ENCODE measurements at regions not wholly inside any gene's neighbourhood (a gene's known extent, or its start where the extent isn't known, plus 50 kb on each side); places are given as distances from the start of the nearest gene placed in this dataset.

DNA sequence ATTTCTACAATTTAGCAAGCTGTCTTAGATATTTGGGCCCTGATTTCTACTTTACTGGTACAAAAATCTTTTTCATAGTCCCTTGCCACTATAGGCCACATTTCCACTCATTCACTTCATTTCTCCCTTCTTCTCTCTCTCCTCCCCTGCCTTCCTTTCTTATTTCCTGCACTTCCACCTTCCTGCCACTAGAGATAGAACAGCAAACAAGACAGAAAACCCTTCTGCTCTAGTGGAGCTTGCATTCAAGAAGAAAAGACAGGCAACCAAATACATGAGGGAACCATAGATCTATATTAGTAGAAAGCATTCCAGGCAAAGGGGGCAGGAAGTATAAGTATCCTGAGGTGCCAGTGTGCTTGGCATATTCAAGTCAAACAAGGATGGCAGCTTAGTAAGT, 623.5 kb downstream of the FLRT2 start:
- H3K27me3 ChIP-seq (ENCODE audit: control insufficient read depth, insufficient read depth, low read length) = no peaks in the 10 kb centered on the region
- no peaks in the 10 kb centered on the region for H3K9me3 ChIP-seq (ENCODE audit: control insufficient read depth, insufficient read depth, low read length)
- Mint-ChIP-seq H3K4me3 (no peak overlapping the region), H3K36me3 (no peaks in the 10 kb centered on the region), H3K9me3 (peaks cover 4 to 6% of the 10 kb centered on the region in 2 donors), H3K27ac (no peak overlapping the region), H3K27me3 (ENCODE audit: low read depth in 2 of 2) (no peaks in the 10 kb centered on the region), H3K4me1 (no peaks in the 10 kb centered on the region)
- no peak overlapping the region for H3K27ac ChIP-seq (ENCODE audit: low read length)
- TF ChIP-seq, protein P1, sequence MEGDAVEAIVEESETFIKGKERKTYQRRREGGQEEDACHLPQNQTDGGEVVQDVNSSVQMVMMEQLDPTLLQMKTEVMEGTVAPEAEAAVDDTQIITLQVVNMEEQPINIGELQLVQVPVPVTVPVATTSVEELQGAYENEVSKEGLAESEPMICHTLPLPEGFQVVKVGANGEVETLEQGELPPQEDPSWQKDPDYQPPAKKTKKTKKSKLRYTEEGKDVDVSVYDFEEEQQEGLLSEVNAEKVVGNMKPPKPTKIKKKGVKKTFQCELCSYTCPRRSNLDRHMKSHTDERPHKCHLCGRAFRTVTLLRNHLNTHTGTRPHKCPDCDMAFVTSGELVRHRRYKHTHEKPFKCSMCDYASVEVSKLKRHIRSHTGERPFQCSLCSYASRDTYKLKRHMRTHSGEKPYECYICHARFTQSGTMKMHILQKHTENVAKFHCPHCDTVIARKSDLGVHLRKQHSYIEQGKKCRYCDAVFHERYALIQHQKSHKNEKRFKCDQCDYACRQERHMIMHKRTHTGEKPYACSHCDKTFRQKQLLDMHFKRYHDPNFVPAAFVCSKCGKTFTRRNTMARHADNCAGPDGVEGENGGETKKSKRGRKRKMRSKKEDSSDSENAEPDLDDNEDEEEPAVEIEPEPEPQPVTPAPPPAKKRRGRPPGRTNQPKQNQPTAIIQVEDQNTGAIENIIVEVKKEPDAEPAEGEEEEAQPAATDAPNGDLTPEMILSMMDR (IDR thresholded peaks at IDR 0.05) = no peak
- H3K36me3 ChIP-seq (ENCODE audit: control insufficient read depth, insufficient read depth, low read length) = no peaks in the 10 kb centered on the region
- DNase-seq (no peak), ATAC-seq (no peak)
- intact Hi-C loops (cut with micrococcal nuclease) = no loop called here
- no peak overlapping the region for H3K4me3 ChIP-seq (ENCODE audit: low read length)
- H3K4me1 ChIP-seq (ENCODE audit: control insufficient read depth, insufficient read depth, low read length) = no peaks in the 10 kb centered on the region

DNA sequence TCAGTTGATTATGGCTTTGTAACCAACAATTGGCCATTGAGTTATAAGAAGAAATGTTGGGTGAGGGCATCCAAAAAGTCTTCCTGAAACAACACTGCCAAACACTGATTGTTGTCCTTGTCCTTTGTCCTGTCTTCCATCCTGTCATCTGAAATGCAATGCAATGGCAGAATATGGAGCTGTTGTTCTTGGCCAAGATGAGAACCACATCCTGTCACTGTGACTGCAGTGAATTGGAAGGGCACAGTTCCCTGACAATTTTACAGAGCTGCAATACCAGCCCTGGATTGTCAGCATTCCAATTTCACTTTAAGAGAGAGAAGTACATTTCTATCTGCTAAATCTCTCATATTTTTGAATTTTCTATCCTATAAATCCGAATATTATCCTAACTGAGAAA, 613.3 kb downstream of the FLRT2 start:
- Mint-ChIP-seq H3K4me3 (no peak overlapping the region), H3K27ac (no peak overlapping the region), H3K27me3 (ENCODE audit: low read depth in 2 of 2) (no peaks in the 10 kb centered on the region), H3K4me1 (no peaks in the 10 kb centered on the region), H3K9me3 (peaks cover 4 to 14% of the 10 kb centered on the region in 2 donors), H3K36me3 (no peaks in the 10 kb centered on the region)
- Histone ChIP-seq H3K9me3 (ENCODE audit: control insufficient read depth, insufficient read depth, low read length) (peaks cover 3% of the 10 kb centered on the region), H3K27ac (ENCODE audit: low read length) (no peak overlapping the region), H3K4me1 (ENCODE audit: control insufficient read depth, insufficient read depth, low read length) (no peaks in the 10 kb centered on the region), H3K36me3 (ENCODE audit: control insufficient read depth, insufficient read depth, low read length) (no peaks in the 10 kb centered on the region), H3K4me3 (ENCODE audit: low read length) (no peak overlapping the region), H3K27me3 (ENCODE audit: control insufficient read depth, insufficient read depth, low read length) (no peaks in the 10 kb centered on the region)
- no CpG with 5 or more reads among the region's 1 CpG for WGBS (ENCODE audit: insufficient coverage)
- DNase-seq (no peak), ATAC-seq (no peak)
- TF ChIP-seq, protein P1 (IDR thresholded peaks at IDR 0.05) = no peak
- intact Hi-C loops (cut with micrococcal nuclease) = no loop called here

DNA sequence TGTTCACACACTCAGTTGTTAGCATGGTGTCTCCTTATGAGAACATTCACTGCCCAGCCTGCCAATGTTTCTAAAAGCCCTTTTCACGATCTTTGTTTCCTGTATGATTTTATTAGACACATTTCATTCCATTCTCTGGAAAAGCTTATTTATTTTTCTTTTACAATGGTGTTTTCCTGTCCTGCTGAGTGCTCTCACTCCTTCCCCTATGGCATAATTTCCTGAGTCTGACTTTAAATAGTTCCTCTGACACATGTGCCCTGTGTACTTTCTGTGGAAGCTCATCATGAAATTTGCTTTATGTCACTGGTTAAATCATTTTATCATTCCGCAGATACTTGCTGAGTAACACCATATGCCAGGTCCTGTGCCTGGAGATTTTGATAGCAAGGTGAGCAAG, 612.0 kb downstream of the FLRT2 start:
- H3K4me3 Mint-ChIP-seq = no peak overlapping the region

DNA sequence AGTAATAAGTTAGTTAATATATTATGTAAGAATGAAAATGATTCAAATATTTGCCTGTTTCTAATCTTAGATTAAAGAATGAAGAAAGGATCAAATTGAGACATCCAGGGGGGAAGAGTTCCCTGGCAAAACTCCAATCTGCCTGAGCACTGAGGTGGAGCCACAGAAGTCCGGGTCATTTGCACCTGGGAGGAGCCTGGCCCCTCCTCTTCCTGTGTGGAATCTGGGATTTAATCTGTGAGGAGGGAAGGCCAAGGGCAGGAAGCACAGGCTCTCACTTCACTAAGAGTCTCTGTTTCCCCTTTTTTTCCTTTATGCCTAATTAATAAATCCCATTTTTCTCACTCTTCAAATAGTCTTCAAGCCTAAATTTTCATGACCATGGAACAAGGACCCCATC, 599.5 kb downstream of the FLRT2 start:
- H3K4me1 Mint-ChIP-seq = no peaks in the 10 kb centered on the region
- TF ChIP-seq, protein P1 (IDR thresholded peaks at IDR 0.05) = no peak
- Histone ChIP-seq H3K4me1 (ENCODE audit: control insufficient read depth, insufficient read depth, low read length) (no peaks in the 10 kb centered on the region), H3K4me3 (ENCODE audit: low read length) (no peak overlapping the region), H3K27ac (ENCODE audit: low read length) (no peak overlapping the region), H3K9me3 (ENCODE audit: control insufficient read depth, insufficient read depth, low read length) (no peaks in the 10 kb centered on the region), H3K27me3 (ENCODE audit: control insufficient read depth, insufficient read depth, low read length) (no peaks in the 10 kb centered on the region), H3K36me3 (ENCODE audit: control insufficient read depth, insufficient read depth, low read length) (peaks cover 7% of the 10 kb centered on the region)
- intact Hi-C loops (cut with micrococcal nuclease) = no loop called here
- ATAC-seq = no peak
- WGBS (ENCODE audit: insufficient coverage) = 73% methylated on average over 1 of the region's 1 CpG
- no peaks in the 10 kb centered on the region for H3K27me3 Mint-ChIP-seq (ENCODE audit: low read depth in 2 of 2)
- H3K9me3 Mint-ChIP-seq = peaks cover 3 to 8% of the 10 kb centered on the region in 2 donors
- no peak overlapping the region for H3K4me3 Mint-ChIP-seq
- DNase-seq = no peak
- no peak overlapping the region for H3K27ac Mint-ChIP-seq
- peaks cover 10% of the 10 kb centered on the region for H3K36me3 Mint-ChIP-seq

More for the DNA sequence above, 612.0 kb downstream of the FLRT2 start:
- Mint-ChIP-seq H3K27ac (no peak overlapping the region), H3K27me3 (ENCODE audit: low read depth in 2 of 2) (no peaks in the 10 kb centered on the region), H3K9me3 (peaks cover 8 to 17% of the 10 kb centered on the region in 2 donors), H3K36me3 (no peaks in the 10 kb centered on the region), H3K4me1 (no peaks in the 10 kb centered on the region)
- Histone ChIP-seq H3K27ac (ENCODE audit: low read length) (no peak overlapping the region), H3K9me3 (ENCODE audit: control insufficient read depth, insufficient read depth, low read length) (peaks cover 5% of the 10 kb centered on the region), H3K36me3 (ENCODE audit: control insufficient read depth, insufficient read depth, low read length) (no peaks in the 10 kb centered on the region), H3K4me1 (ENCODE audit: control insufficient read depth, insufficient read depth, low read length) (no peaks in the 10 kb centered on the region), H3K27me3 (ENCODE audit: control insufficient read depth, insufficient read depth, low read length) (no peaks in the 10 kb centered on the region), H3K4me3 (ENCODE audit: low read length) (no peak overlapping the region)
- ATAC-seq (no peak), DNase-seq (no peak)
- intact Hi-C loops (cut with micrococcal nuclease) = no loop called here
- TF ChIP-seq, protein P1 (IDR thresholded peaks at IDR 0.05) = no peak
- WGBS (ENCODE audit: insufficient coverage) = 55% methylated on average over 2 of the region's 2 CpGs
